ENCODE measurements at regions not wholly inside any gene's neighbourhood (a gene's known extent, or its start where the extent isn't known, plus 50 kb on each side); places are given as distances from the start of the nearest gene placed in this dataset.
A peak's percentile ranks its signal among the peaks of the same experiment; 100 is the strongest.

DNA sequence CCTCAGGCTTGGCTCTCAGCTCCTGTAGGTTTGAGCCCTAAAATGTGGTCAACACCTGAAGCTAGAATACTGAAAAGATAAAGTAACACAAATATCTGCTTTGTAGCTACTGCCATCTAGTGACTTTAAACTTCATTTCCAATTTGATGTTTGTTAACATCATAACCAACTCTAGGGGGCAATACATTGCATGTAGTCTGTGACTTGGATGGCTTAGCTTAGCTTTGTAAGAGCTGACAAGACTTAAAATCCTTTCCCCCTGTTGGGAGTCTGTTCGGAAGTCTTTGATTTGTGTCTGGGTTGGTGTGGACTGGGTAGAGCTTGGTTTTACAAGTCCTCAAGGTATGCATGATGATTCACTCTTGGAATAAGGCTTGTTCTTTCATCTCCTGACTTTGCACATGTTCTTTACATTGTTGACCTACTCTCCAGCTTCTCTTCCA is 51.7 kb downstream of the SCN11A start:
- no peak for TF ChIP-seq EP300 (conservative IDR thresholded peaks at IDR 0.05; ENCODE audit: poor library complexity, severe bottlenecking)
- no peak for TF ChIP-seq EZH2 (IDR thresholded peaks at IDR 0.05; ENCODE audit: borderline replicate concordance, insufficient read depth, low read length, poor library complexity, severe bottlenecking)
- TF ChIP-seq MXI1 (conservative IDR thresholded peaks at IDR 0.05; ENCODE audit: poor library complexity, severe bottlenecking) = no peak
- TF ChIP-seq, protein P1, sequence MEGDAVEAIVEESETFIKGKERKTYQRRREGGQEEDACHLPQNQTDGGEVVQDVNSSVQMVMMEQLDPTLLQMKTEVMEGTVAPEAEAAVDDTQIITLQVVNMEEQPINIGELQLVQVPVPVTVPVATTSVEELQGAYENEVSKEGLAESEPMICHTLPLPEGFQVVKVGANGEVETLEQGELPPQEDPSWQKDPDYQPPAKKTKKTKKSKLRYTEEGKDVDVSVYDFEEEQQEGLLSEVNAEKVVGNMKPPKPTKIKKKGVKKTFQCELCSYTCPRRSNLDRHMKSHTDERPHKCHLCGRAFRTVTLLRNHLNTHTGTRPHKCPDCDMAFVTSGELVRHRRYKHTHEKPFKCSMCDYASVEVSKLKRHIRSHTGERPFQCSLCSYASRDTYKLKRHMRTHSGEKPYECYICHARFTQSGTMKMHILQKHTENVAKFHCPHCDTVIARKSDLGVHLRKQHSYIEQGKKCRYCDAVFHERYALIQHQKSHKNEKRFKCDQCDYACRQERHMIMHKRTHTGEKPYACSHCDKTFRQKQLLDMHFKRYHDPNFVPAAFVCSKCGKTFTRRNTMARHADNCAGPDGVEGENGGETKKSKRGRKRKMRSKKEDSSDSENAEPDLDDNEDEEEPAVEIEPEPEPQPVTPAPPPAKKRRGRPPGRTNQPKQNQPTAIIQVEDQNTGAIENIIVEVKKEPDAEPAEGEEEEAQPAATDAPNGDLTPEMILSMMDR (IDR thresholded peaks at IDR 0.05; ENCODE audit: poor library complexity, severe bottlenecking) = peak; percentile 95
- peak; percentile 84 for TF ChIP-seq RAD21 (conservative IDR thresholded peaks at IDR 0.05)
- TF ChIP-seq SMC3 (conservative IDR thresholded peaks at IDR 0.05; ENCODE audit: poor library complexity) = peak; percentile 74
- no peak for TF ChIP-seq TAF1 (IDR thresholded peaks at IDR 0.05; ENCODE audit: low read depth)
- Histone ChIP-seq H2AFZ (ENCODE audit: low read depth, low read length) (no peak overlapping the region), H3K36me3 (ENCODE audit: insufficient read depth, low read length) (no peaks in the 10 kb centered on the region), H3K79me2 (replicated peaks; ENCODE audit: insufficient read depth, low read length) (no peaks in the 10 kb centered on the region), H3K4me2 (ENCODE audit: low read length) (no peak overlapping the region), H3K9me3 (ENCODE audit: low read length) (no peaks in the 10 kb centered on the region), H3K27me3 (ENCODE audit: insufficient read depth, low read depth, low read length) (no peaks in the 10 kb centered on the region), H4K20me1 (ENCODE audit: insufficient read depth) (no peaks in the 10 kb centered on the region), H3K27ac (ENCODE audit: low read length) (no peak overlapping the region), H3K9me2 (ENCODE audit: insufficient read depth, low read length) (no peaks in the 10 kb centered on the region), H3K9ac (ENCODE audit: low read length) (no peak overlapping the region), H3K4me3 (ENCODE audit: low read length) (no peak overlapping the region), H3F3A (ENCODE audit: insufficient read depth, low read length, poor library complexity, severe bottlenecking) (no peaks in the 10 kb centered on the region)

DNA sequence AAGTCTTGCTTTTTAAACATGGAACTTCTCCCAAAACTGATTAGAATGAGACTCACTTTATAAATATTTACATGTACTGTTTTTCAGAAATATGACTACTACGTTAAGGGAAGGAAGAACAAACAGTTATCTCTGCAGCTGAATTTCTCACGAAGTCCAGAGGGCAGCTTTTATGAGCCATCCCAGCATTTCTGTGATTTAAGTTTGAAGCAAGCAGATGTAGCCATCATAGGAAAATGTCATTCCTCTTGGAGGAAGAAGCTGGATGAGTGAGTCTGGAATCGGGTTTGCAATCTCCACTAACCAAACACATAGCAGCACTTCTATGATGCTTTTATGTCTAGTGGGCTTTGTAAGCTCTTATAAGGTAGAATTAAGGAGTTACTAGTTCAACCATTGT is 53.7 kb downstream of the SCN11A start:
- TF ChIP-seq TAF1 (IDR thresholded peaks at IDR 0.05; ENCODE audit: low read depth) (no peak), RAD21 (conservative IDR thresholded peaks at IDR 0.05) (no peak), MXI1 (conservative IDR thresholded peaks at IDR 0.05; ENCODE audit: poor library complexity, severe bottlenecking) (no peak), POLR2AphosphoS5 (IDR thresholded peaks at IDR 0.05) (no peak), EZH2 (IDR thresholded peaks at IDR 0.05; ENCODE audit: borderline replicate concordance, insufficient read depth, low read length, poor library complexity, severe bottlenecking) (no peak), EP300 (conservative IDR thresholded peaks at IDR 0.05; ENCODE audit: poor library complexity, severe bottlenecking) (no peak), SMC3 (conservative IDR thresholded peaks at IDR 0.05; ENCODE audit: poor library complexity) (no peak)
- TF ChIP-seq, protein P2, sequence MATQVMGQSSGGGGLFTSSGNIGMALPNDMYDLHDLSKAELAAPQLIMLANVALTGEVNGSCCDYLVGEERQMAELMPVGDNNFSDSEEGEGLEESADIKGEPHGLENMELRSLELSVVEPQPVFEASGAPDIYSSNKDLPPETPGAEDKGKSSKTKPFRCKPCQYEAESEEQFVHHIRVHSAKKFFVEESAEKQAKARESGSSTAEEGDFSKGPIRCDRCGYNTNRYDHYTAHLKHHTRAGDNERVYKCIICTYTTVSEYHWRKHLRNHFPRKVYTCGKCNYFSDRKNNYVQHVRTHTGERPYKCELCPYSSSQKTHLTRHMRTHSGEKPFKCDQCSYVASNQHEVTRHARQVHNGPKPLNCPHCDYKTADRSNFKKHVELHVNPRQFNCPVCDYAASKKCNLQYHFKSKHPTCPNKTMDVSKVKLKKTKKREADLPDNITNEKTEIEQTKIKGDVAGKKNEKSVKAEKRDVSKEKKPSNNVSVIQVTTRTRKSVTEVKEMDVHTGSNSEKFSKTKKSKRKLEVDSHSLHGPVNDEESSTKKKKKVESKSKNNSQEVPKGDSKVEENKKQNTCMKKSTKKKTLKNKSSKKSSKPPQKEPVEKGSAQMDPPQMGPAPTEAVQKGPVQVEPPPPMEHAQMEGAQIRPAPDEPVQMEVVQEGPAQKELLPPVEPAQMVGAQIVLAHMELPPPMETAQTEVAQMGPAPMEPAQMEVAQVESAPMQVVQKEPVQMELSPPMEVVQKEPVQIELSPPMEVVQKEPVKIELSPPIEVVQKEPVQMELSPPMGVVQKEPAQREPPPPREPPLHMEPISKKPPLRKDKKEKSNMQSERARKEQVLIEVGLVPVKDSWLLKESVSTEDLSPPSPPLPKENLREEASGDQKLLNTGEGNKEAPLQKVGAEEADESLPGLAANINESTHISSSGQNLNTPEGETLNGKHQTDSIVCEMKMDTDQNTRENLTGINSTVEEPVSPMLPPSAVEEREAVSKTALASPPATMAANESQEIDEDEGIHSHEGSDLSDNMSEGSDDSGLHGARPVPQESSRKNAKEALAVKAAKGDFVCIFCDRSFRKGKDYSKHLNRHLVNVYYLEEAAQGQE (IDR thresholded peaks at IDR 0.05; ENCODE audit: borderline replicate concordance) = no peak
- TF ChIP-seq, protein P1 (IDR thresholded peaks at IDR 0.05; ENCODE audit: poor library complexity, severe bottlenecking) = no peak
- H3F3A ChIP-seq (ENCODE audit: insufficient read depth, low read length, poor library complexity, severe bottlenecking) = no peaks in the 10 kb centered on the region
- no peak overlapping the region for H3K27ac ChIP-seq (ENCODE audit: low read length)
- no peaks in the 10 kb centered on the region for H3K9me3 ChIP-seq (ENCODE audit: low read length)
- H3K79me2 ChIP-seq (replicated peaks; ENCODE audit: insufficient read depth, low read length) = no peaks in the 10 kb centered on the region
- H3K27me3 ChIP-seq (ENCODE audit: insufficient read depth, low read depth, low read length) = no peaks in the 10 kb centered on the region
- H3K4me3 ChIP-seq (ENCODE audit: low read length) = no peak overlapping the region
- no peak overlapping the region for H3K4me2 ChIP-seq (ENCODE audit: low read length)
- no peak overlapping the region for H3K9ac ChIP-seq (ENCODE audit: low read length)
- H2AFZ ChIP-seq (ENCODE audit: low read depth, low read length) = no peak overlapping the region
- no peaks in the 10 kb centered on the region for H3K9me2 ChIP-seq (ENCODE audit: insufficient read depth, low read length)
- no peaks in the 10 kb centered on the region for H4K20me1 ChIP-seq (ENCODE audit: insufficient read depth)
- H3K36me3 ChIP-seq (ENCODE audit: insufficient read depth, low read length) = no peaks in the 10 kb centered on the region

All from neural cell (in vitro differentiated cells).